K562 (cell line): ENCODE measurements at regions not wholly inside any gene's neighbourhood (a gene's known extent, or its start where the extent isn't known, plus 50 kb on each side); places are given as distances from the start of the nearest gene placed in this dataset.

Experiments
- CBFB ChIP-seq: sonication (generic); formaldehyde crosslinking; IDR thresholded peaks from 2 replicates; pipeline ENCODE4 v1.4.0; 2020; ENCODE audit warnings: mild to moderate bottlenecking, missing genetic modification reagents
- GABPA ChIP-seq: fragments of 200-800 bp; sonication (Bioruptor generic); conservative IDR thresholded peaks from 2 replicates; pipeline ENCODE4 v1.6.1; 2016; ENCODE audit warnings: low read depth, missing genetic modification characterization, missing compliant biosample characterization
- MYNN ChIP-seq, 2 experiments: sonication (generic); formaldehyde crosslinking in 1 of 2; IDR thresholded peaks; 2 replicates each; pipeline versions ENCODE4 v1.5.0 to v1.6.1; 2016 to 2020; ENCODE audit warnings: antibody characterized with exemption in 1 of 2, missing genetic modification reagents in 1 of 2
- NFATC3 ChIP-seq: fragments of 450-650 bp; IDR thresholded peaks from 2 replicates; pipeline ENCODE4 v1.6.1; 2017; ENCODE audit warnings: mild to moderate bottlenecking
- SIN3A ChIP-seq, 2 experiments: fragments of 150-350 bp in 1 of 2; IDR thresholded peaks; 2 replicates each; pipeline ENCODE4 v1.6.1; 2011 to 2016; ENCODE audit warnings: borderline replicate concordance in 2 of 2, low read depth in 2 of 2, low read length in 2 of 2, mild to moderate bottlenecking in 2 of 2, moderate library complexity in 2 of 2; ENCODE audit not compliant: control insufficient read depth in 1 of 2
- SRF ChIP-seq, 2 experiments: fragments of 250-450, 450-650 bp in 1 of 2; sonication (Bioruptor Pico) in 1 of 2; sonication (generic) in 1 of 2; formaldehyde crosslinking; IDR thresholded peaks; 2 replicates each; pipeline versions ENCODE4 v1.5.0 to v1.5.1; 2020 to 2022; ENCODE audit warnings: mild to moderate bottlenecking in 1 of 2, missing genetic modification reagents in 1 of 2
- YY1 ChIP-seq, 3 experiments: IDR thresholded peaks; 2 replicates each; pipeline ENCODE4 v1.6.1; 2011; ENCODE audit warnings: low read length in 2 of 3, mild to moderate bottlenecking in 2 of 3, moderate library complexity in 2 of 3, borderline replicate concordance in 1 of 3, control low read depth in 1 of 3, low read depth in 1 of 3; ENCODE audit not compliant: insufficient read depth in 3 of 3, insufficient replicate concordance in 2 of 3, control insufficient read depth in 1 of 3, insufficient read length in 1 of 3; ENCODE audit errors: extremely low read depth in 1 of 3
- TF ChIP-seq, protein P1 (sequence below): fragments of 450-650 bp; IDR thresholded peaks from 2 replicates; pipeline ENCODE4 v1.6.1; 2016; ENCODE audit warnings: missing biosample characterization, missing genetic modification characterization

- TF ChIP-seq MYNN (IDR thresholded peaks at IDR 0.05) (no peak), MYNN (CRISPR knock-in tag; IDR thresholded peaks at IDR 0.05) (no peak), NFATC3 (no peak), SIN3A (IDR thresholded peaks at IDR 0.05; ENCODE audit: borderline replicate concordance in 2 of 2, control insufficient read depth in 1 of 2, low read depth in 2 of 2, low read length in 2 of 2) (no peak), SRF (CRISPR knock-in tag; IDR thresholded peaks at IDR 0.05) (no peak), GABPA (tag) (no peak), YY1 (IDR thresholded peaks at IDR 0.05; ENCODE audit: borderline replicate concordance in 1 of 3, control insufficient read depth in 1 of 3, extremely low read depth in 1 of 3, insufficient read depth in 3 of 3, insufficient read length in 1 of 3, insufficient replicate concordance in 2 of 3, low read depth in 1 of 3, low read length in 2 of 3) (no peak), CBFB (CRISPR knock-in tag) (no peak)
- TF ChIP-seq, protein P1, sequence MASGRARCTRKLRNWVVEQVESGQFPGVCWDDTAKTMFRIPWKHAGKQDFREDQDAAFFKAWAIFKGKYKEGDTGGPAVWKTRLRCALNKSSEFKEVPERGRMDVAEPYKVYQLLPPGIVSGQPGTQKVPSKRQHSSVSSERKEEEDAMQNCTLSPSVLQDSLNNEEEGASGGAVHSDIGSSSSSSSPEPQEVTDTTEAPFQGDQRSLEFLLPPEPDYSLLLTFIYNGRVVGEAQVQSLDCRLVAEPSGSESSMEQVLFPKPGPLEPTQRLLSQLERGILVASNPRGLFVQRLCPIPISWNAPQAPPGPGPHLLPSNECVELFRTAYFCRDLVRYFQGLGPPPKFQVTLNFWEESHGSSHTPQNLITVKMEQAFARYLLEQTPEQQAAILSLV (tag), result no peak
These were observed 150.1 kb upstream of the SLC27A6 start for GRCh38 chr5:128815201-128815600.
